D721Med (cell line): ENCODE measurements at regions not wholly inside any gene's neighbourhood (a gene's known extent, or its start where the extent isn't known, plus 50 kb on each side); places are given as distances from the start of the nearest gene placed in this dataset.

Experiments
- DNase-seq: peaks from one replicate; pipeline ENCODE4 v3.0.0; 2011; ENCODE audit warnings: low spot score; ENCODE audit not compliant: insufficient read length
- FAIRE-seq: peaks from 2 replicates; lab custom pipeline; 2011; peaks lifted over from hg19 to GRCh38; lab: Jason Lieb, UNC
- TF ChIP-seq, protein P1 (sequence below): IDR thresholded peaks from 2 replicates; pipeline ENCODE4 v1.5.1; 2012; ENCODE audit warnings: mild to moderate bottlenecking, control low read depth; ENCODE audit not compliant: insufficient read depth; ENCODE audit errors: missing control alignments

DNA sequence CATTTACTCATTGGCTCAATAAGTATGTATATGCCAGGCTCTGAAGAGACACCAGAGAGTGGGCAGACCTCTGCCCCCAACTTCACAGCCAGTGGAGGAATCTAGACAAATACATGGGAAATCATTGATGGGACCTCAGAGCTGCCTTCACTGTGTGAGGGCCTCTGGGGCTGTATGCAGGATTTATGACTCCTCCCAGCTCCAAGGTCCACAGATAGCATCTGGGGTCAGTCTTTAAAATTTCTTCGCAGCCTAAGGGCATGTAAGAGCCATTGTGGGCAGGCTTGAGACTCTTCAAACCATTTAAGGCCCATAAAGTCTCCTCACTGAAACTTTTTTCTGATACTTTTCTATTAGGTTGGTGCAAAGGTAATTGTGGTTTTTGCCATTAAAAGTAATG is 125.5 kb downstream of the SPTSSA start:
- DNase-seq, result no peak
- TF ChIP-seq, protein P1, sequence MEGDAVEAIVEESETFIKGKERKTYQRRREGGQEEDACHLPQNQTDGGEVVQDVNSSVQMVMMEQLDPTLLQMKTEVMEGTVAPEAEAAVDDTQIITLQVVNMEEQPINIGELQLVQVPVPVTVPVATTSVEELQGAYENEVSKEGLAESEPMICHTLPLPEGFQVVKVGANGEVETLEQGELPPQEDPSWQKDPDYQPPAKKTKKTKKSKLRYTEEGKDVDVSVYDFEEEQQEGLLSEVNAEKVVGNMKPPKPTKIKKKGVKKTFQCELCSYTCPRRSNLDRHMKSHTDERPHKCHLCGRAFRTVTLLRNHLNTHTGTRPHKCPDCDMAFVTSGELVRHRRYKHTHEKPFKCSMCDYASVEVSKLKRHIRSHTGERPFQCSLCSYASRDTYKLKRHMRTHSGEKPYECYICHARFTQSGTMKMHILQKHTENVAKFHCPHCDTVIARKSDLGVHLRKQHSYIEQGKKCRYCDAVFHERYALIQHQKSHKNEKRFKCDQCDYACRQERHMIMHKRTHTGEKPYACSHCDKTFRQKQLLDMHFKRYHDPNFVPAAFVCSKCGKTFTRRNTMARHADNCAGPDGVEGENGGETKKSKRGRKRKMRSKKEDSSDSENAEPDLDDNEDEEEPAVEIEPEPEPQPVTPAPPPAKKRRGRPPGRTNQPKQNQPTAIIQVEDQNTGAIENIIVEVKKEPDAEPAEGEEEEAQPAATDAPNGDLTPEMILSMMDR, result no peak
- FAIRE-seq, result no peak

DNA sequence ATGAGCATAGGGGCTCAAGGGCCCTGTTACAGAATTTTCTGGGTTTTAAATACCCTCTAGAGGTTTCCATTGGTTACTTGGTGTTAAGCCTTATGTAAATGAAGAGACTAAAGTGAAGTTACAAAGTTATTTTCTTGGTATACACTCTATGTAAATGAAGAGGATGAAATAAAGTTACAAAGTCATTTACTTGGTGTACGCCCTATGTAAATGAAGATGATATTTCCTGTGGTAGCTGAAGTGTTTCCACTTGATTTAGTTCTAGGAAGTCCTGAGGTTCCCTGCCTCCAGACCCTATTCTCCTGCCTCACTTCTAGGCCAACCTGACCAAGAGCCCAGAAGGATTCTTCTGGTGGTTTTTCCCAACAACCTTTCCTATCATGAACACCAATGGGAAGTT is 126.1 kb downstream of the SPTSSA start:
- FAIRE-seq, result no peak
- TF ChIP-seq, protein P1, result no peak

GRCh38 chr14:34334329-34334728 is 127.7 kb downstream of the SPTSSA start:
- FAIRE-seq (no peak), DNase-seq (no peak)
- TF ChIP-seq, protein P1, result no peak

More for the DNA sequence above, 126.1 kb downstream of the SPTSSA start:
- DNase-seq, result no peak

- DNase-seq (no peak), FAIRE-seq (no peak)
- TF ChIP-seq, protein P1, result peak; percentile 73
Observed at GRCh38 chr14:34331728-34332623, 130.1 kb downstream of the SPTSSA start.

DNA sequence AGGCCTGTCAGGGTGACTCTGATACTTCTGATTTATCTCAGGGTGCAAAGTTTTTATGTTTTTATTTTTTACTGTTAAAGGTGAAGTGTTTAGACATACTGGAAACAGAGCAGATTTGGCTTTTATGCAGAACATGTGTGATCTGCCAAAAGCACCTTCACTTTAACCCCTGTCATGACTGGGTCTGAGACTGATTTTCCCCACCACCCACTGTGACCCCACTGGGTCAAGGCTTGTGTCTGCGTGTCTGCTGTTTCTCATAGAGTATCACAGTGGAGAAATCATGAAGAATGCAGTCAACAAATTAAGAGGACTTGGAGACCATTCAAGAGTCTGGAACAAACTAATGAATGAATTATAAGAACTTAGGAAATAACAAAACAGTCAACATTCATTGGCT is 131.2 kb downstream of the SPTSSA start:
- DNase-seq (no peak), FAIRE-seq (no peak)
- TF ChIP-seq, protein P1, result no peak

- DNase-seq (no peak), FAIRE-seq (no peak)
- TF ChIP-seq, protein P1, result no peak
Observed at GRCh38 chr14:34329301-34329700, 132.7 kb downstream of the SPTSSA start.

GRCh38 chr14:34328178-34328577 is 133.9 kb downstream of the SPTSSA start:
- FAIRE-seq, result no peak
- TF ChIP-seq, protein P1, result no peak
- DNase-seq, result no peak
